Fibroblast of lung (primary cell): ENCODE measurements at regions not wholly inside any gene's neighbourhood (a gene's known extent, or its start where the extent isn't known, plus 50 kb on each side); places are given as distances from the start of the nearest gene placed in this dataset.

Experiments
- DNase-seq, 2 donors: peaks; one replicate each; pipeline versions ENCODE4 v3.0.0 to v3.0.0-alpha.2; 2010; ENCODE audit warnings: low read depth in 2 of 2
- H2AFZ ChIP-seq: 2 replicates; pipeline ENCODE4 v1.5.1; 2012; ENCODE audit warnings: low read length, control low read depth, inconsistent platforms
- H3K27ac ChIP-seq: 2 replicates; pipeline ENCODE4 v1.5.1; 2011; ENCODE audit warnings: low read length, control low read depth; ENCODE audit not compliant: insufficient read depth
- H3K27me3 ChIP-seq: 2 replicates; pipeline ENCODE4 v1.5.1; 2011; ENCODE audit warnings: mild to moderate bottlenecking, low read length; ENCODE audit not compliant: control insufficient read depth, insufficient read depth
- H3K36me3 ChIP-seq: 2 replicates; pipeline ENCODE4 v1.5.1; 2011; ENCODE audit warnings: low read length; ENCODE audit not compliant: control insufficient read depth, insufficient read depth
- H3K4me1 ChIP-seq: 2 replicates; pipeline ENCODE4 v1.5.1; 2011; ENCODE audit warnings: low read length; ENCODE audit not compliant: control insufficient read depth, insufficient read depth; ENCODE audit errors: extremely low read depth
- H3K4me2 ChIP-seq: 2 replicates; pipeline ENCODE4 v1.5.1; 2011; ENCODE audit warnings: low read length, control low read depth; ENCODE audit not compliant: insufficient read depth; ENCODE audit errors: extremely low read depth
- H3K4me3 ChIP-seq, 4 experiments: fragments of 200-600 bp in 1 of 4; sonication (generic) in 1 of 4; replicated peaks in 1 of 4; 2 replicates each; pipeline ENCODE4 v1.5.1; 2011 to 2016; ENCODE audit warnings: low read length in 4 of 4, low read depth in 3 of 4, mild to moderate bottlenecking in 3 of 4, control low read depth in 2 of 4, inconsistent platforms in 1 of 4, mixed read lengths in 1 of 4; ENCODE audit not compliant: insufficient read depth in 1 of 4; ENCODE audit errors: control extremely low read depth in 1 of 4
- H3K79me2 ChIP-seq: 2 replicates; pipeline ENCODE4 v1.5.1; 2012; ENCODE audit warnings: mild to moderate bottlenecking, low read length, inconsistent platforms; ENCODE audit not compliant: control insufficient read depth, insufficient read depth
- H3K9ac ChIP-seq: 2 replicates; pipeline ENCODE4 v1.5.1; 2011; ENCODE audit warnings: mild to moderate bottlenecking, low read length, control low read depth; ENCODE audit not compliant: insufficient read depth
- H3K9me3 ChIP-seq: 2 replicates; pipeline ENCODE4 v1.5.1; 2012; ENCODE audit warnings: low read depth, low read length; ENCODE audit not compliant: control insufficient read depth, insufficient read depth
- H4K20me1 ChIP-seq: 2 replicates; pipeline ENCODE4 v1.5.1; 2011; ENCODE audit warnings: low read length; ENCODE audit not compliant: control insufficient read depth, insufficient read depth; ENCODE audit errors: extremely low read depth
- CTCF ChIP-seq, 2 donors: IDR thresholded peaks in 1 of 2; conservative IDR thresholded peaks in 1 of 2; 1 replicate in 1 of 2; 2 replicates in 1 of 2; pipeline ENCODE4 v1.5.1; 2011 to 2012; ENCODE audit warnings: low read length in 2 of 2, control low read depth in 1 of 2, inconsistent platforms in 1 of 2, low read depth in 1 of 2, mild to moderate bottlenecking in 1 of 2
- EZH2 ChIP-seq: IDR thresholded peaks from 2 replicates; pipeline ENCODE4 v1.5.1; 2012; ENCODE audit warnings: low read length, control low read depth, mild to moderate bottlenecking; ENCODE audit errors: missing control alignments

- Histone ChIP-seq H3K36me3 (no peaks in the 10 kb centered on the region), H3K4me3 (no peak overlapping the region), H4K20me1 (no peaks in the 10 kb centered on the region), H3K79me2 (no peaks in the 10 kb centered on the region), H3K27ac (no peak overlapping the region), H2AFZ (no peak overlapping the region), H3K27me3 (peaks cover 2% of the 10 kb centered on the region), H3K9me3 (no peaks in the 10 kb centered on the region), H3K4me1 (no peaks in the 10 kb centered on the region), H3K4me2 (no peak overlapping the region), H3K9ac (no peak overlapping the region)
- TF ChIP-seq EZH2, result no peak
- TF ChIP-seq CTCF (conservative IDR thresholded peaks at IDR 0.05 in 1 of 2, IDR thresholded peaks at IDR 0.05 in 1 of 2; ENCODE audit: low read depth in 1 of 2, low read length in 2 of 2), result no peak
- no peak for DNase-seq
These were observed 482.9 kb upstream of the KIF2A start for GRCh38 chr5:61823065-61823464.

- no peaks in the 10 kb centered on the region for H3K4me1 ChIP-seq
- no peak for DNase-seq
- H3K4me3 ChIP-seq, result no peak overlapping the region
- no peaks in the 10 kb centered on the region for H3K79me2 ChIP-seq
- H3K27me3 ChIP-seq, result peaks cover 2% of the 10 kb centered on the region
- no peaks in the 10 kb centered on the region for H4K20me1 ChIP-seq
- H3K36me3 ChIP-seq, result no peaks in the 10 kb centered on the region
- H2AFZ ChIP-seq, result no peak overlapping the region
- H3K27ac ChIP-seq, result no peak overlapping the region
- H3K9ac ChIP-seq, result no peak overlapping the region
- no peaks in the 10 kb centered on the region for H3K9me3 ChIP-seq
- TF ChIP-seq EZH2 (no peak), CTCF (conservative IDR thresholded peaks at IDR 0.05 in 1 of 2, IDR thresholded peaks at IDR 0.05 in 1 of 2; ENCODE audit: low read depth in 1 of 2, low read length in 2 of 2) (no peak)
- H3K4me2 ChIP-seq, result no peak overlapping the region
These were observed 482.2 kb upstream of the KIF2A start for GRCh38 chr5:61823781-61824180.

- Histone ChIP-seq H3K79me2 (no peaks in the 10 kb centered on the region), H3K4me2 (no peak overlapping the region), H3K4me1 (no peaks in the 10 kb centered on the region), H3K36me3 (no peaks in the 10 kb centered on the region), H4K20me1 (no peaks in the 10 kb centered on the region), H3K9me3 (no peaks in the 10 kb centered on the region), H3K9ac (no peak overlapping the region), H2AFZ (no peak overlapping the region), H3K4me3 (no peak overlapping the region), H3K27ac (no peak overlapping the region), H3K27me3 (peaks cover 2% of the 10 kb centered on the region)
- DNase-seq, result no peak
- no peak for TF ChIP-seq CTCF (conservative IDR thresholded peaks at IDR 0.05 in 1 of 2, IDR thresholded peaks at IDR 0.05 in 1 of 2; ENCODE audit: low read depth in 1 of 2, low read length in 2 of 2)
- TF ChIP-seq EZH2, result no peak
These were observed 481.6 kb upstream of the KIF2A start for GRCh38 chr5:61824396-61824795.
